ENCODE measurements at regions not wholly inside any gene's neighbourhood (a gene's known extent, or its start where the extent isn't known, plus 50 kb on each side); places are given as distances from the start of the nearest gene placed in this dataset.

DNA sequence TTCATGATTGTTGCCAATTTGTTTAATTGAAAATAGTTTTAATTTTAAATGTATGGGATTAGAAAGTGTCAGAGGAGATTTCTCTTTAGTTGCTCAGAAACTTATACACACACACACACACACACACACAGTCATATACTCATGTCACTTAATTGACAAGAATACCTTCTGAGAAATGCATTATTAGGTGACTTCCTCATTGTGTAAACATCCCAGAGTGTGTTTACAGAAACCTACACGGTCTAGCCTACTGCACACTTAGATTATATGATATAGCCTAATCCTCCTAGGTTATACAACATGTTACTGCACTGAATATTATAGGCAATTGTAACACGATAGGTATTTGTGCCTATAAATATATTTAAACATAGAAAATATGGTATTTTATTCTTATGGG is 1327.4 kb downstream of the FSTL5 start:
- TF ChIP-seq CTCF (IDR thresholded peaks at IDR 0.05; ENCODE audit: insufficient read depth, low read depth, low read length) (no peak), EZH2 (IDR thresholded peaks at IDR 0.05; ENCODE audit: insufficient read depth, low read length) (no peak)
